Calu3 (cell line): ENCODE measurements at regions not wholly inside any gene's neighbourhood (a gene's known extent, or its start where the extent isn't known, plus 50 kb on each side); places are given as distances from the start of the nearest gene placed in this dataset.

ENCODE experiments used
- BruUV-seq: library from RNA; stranded (reverse); fragments of 400-500 nt; replicated peaks from 2 replicates; lab custom pipeline; 2021; lab: Mats Ljungman, UMichigan
- CTCF ChIA-PET: fragments of 300-600 bp; sonication (Branson Sonifier 250); formaldehyde crosslinking; loops from one replicate; lab custom pipeline; 2022; ENCODE audit warnings: antibody characterized with exemption; lab: Charles Lee
- DNase-seq: peaks from one replicate; pipeline ENCODE4 v3.0.0; 2022
- H3K27ac Mint-ChIP-seq: one replicate; pipeline ENCODE4 v1.8.0; 2022; ENCODE audit warnings: mixed read lengths; ENCODE audit not compliant: unreplicated experiment
- H3K27me3 Mint-ChIP-seq: one replicate; pipeline ENCODE4 v1.8.0; 2022; ENCODE audit warnings: mixed read lengths; ENCODE audit not compliant: unreplicated experiment
- H3K36me3 Mint-ChIP-seq: one replicate; pipeline ENCODE4 v1.8.0; 2022; ENCODE audit warnings: mild to moderate bottlenecking, moderate library complexity, mixed read lengths; ENCODE audit not compliant: insufficient read depth, unreplicated experiment
- H3K4me1 Mint-ChIP-seq: one replicate; pipeline ENCODE4 v1.8.0; 2022; ENCODE audit warnings: mild to moderate bottlenecking, low read depth, mixed read lengths; ENCODE audit not compliant: unreplicated experiment
- H3K4me3 Mint-ChIP-seq: one replicate; pipeline ENCODE4 v1.8.0; 2022; ENCODE audit warnings: mild to moderate bottlenecking, low read depth, moderate library complexity, mixed read lengths; ENCODE audit not compliant: unreplicated experiment
- H3K9me3 Mint-ChIP-seq: one replicate; pipeline ENCODE4 v1.8.0; 2022; ENCODE audit warnings: low read depth, mixed read lengths; ENCODE audit not compliant: unreplicated experiment
- CTCF ChIP-seq: fragments of 200-600 bp; IDR thresholded peaks from one replicate; pipeline ENCODE4 v1.8.0; 2022; ENCODE audit warnings: antibody characterized with exemption; ENCODE audit not compliant: unreplicated experiment
- intact Hi-C: fragments of 100-400 bp; cut with micrococcal nuclease; formaldehyde crosslinking; loops from one replicate; pipeline ENCODE4 v1.10.0; 2022; ENCODE audit not compliant: unreplicated experiment

- H3K27ac Mint-ChIP-seq = no peak overlapping the region
- no peak for DNase-seq
- no peaks in the 10 kb centered on the region for H3K4me1 Mint-ChIP-seq
- H3K9me3 Mint-ChIP-seq = no peaks in the 10 kb centered on the region
- CTCF ChIA-PET = no interaction called here
- no peaks in the 10 kb centered on the region for H3K36me3 Mint-ChIP-seq
- no peak for TF ChIP-seq CTCF
- no peaks in the 10 kb centered on the region for H3K27me3 Mint-ChIP-seq
- BruUV-seq = no TSS peak
- H3K4me3 Mint-ChIP-seq = no peak overlapping the region
- intact Hi-C loops = no loop called here
Measured at GRCh38 chr10:90328459-90328858, 529.4 kb downstream of the HTR7 start.

- BruUV-seq = no TSS peak
- Mint-ChIP-seq H3K9me3 (no peaks in the 10 kb centered on the region), H3K4me3 (no peak overlapping the region), H3K27me3 (no peaks in the 10 kb centered on the region), H3K36me3 (no peaks in the 10 kb centered on the region), H3K4me1 (no peaks in the 10 kb centered on the region), H3K27ac (no peak overlapping the region)
- no peak for DNase-seq
- CTCF ChIA-PET = no interaction called here
- no peak for TF ChIP-seq CTCF
- intact Hi-C loops = no loop called here
Measured at GRCh38 chr10:90328896-90329295, 528.9 kb downstream of the HTR7 start.

GRCh38 chr10:90337316-90337715 is 520.5 kb downstream of the HTR7 start:
- Mint-ChIP-seq H3K4me1 (no peaks in the 10 kb centered on the region), H3K27me3 (peaks cover 31% of the 10 kb centered on the region), H3K27ac (no peak overlapping the region), H3K9me3 (no peaks in the 10 kb centered on the region), H3K4me3 (no peak overlapping the region), H3K36me3 (no peaks in the 10 kb centered on the region)
- CTCF ChIA-PET = no interaction called here
- TF ChIP-seq CTCF = no peak
- no peak for DNase-seq
- BruUV-seq = no TSS peak
- intact Hi-C loops = no loop called here

GRCh38 chr10:90342480-90342879 is 515.4 kb downstream of the HTR7 start:
- no peak overlapping the region for H3K27ac Mint-ChIP-seq
- peaks cover 75% of the 10 kb centered on the region for H3K27me3 Mint-ChIP-seq
- H3K4me3 Mint-ChIP-seq = no peak overlapping the region
- no peaks in the 10 kb centered on the region for H3K36me3 Mint-ChIP-seq
- H3K4me1 Mint-ChIP-seq = no peaks in the 10 kb centered on the region
- no peak for DNase-seq
- CTCF ChIA-PET = no interaction called here
- intact Hi-C loops = no loop called here
- no TSS peak for BruUV-seq
- no peaks in the 10 kb centered on the region for H3K9me3 Mint-ChIP-seq
- no peak for TF ChIP-seq CTCF
